Astrocyte (in vitro differentiated cells and primary cell): ENCODE measurements at regions not wholly inside any gene's neighbourhood (a gene's known extent, or its start where the extent isn't known, plus 50 kb on each side); places are given as distances from the start of the nearest gene placed in this dataset.

Experiments
- EZH2 ChIP-seq: IDR thresholded peaks from 2 replicates; pipeline ENCODE4 v1.6.1; 2012; ENCODE audit warnings: mild to moderate bottlenecking, low read length, inconsistent platforms; ENCODE audit not compliant: insufficient read depth
- TF ChIP-seq, protein P1 (sequence below): IDR thresholded peaks from 2 replicates; pipeline ENCODE4 v1.5.1; 2011; ENCODE audit warnings: low read depth, mild to moderate bottlenecking, inconsistent platforms, low read length, moderate library complexity; ENCODE audit not compliant: insufficient read depth

DNA sequence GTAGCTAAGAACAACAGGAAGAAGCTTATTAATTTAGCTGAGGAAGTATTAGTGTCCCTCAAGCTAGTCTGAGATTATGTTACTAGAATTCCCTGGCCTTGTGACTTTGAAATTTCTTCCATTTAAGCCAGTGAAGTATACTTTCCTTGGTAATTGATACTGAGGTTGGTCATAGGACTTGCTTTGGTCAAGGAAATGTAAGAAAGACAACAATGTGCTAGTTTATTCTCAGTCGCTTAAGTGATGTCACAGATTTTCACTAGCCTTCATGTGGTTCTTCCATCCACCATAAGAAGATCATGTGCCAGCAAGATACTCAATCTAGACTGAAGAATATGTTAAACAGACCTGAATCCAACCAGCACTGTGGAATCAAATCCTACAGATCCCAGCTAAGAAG, 1140.1 kb downstream of the TECRL start:
- TF ChIP-seq, protein P1, sequence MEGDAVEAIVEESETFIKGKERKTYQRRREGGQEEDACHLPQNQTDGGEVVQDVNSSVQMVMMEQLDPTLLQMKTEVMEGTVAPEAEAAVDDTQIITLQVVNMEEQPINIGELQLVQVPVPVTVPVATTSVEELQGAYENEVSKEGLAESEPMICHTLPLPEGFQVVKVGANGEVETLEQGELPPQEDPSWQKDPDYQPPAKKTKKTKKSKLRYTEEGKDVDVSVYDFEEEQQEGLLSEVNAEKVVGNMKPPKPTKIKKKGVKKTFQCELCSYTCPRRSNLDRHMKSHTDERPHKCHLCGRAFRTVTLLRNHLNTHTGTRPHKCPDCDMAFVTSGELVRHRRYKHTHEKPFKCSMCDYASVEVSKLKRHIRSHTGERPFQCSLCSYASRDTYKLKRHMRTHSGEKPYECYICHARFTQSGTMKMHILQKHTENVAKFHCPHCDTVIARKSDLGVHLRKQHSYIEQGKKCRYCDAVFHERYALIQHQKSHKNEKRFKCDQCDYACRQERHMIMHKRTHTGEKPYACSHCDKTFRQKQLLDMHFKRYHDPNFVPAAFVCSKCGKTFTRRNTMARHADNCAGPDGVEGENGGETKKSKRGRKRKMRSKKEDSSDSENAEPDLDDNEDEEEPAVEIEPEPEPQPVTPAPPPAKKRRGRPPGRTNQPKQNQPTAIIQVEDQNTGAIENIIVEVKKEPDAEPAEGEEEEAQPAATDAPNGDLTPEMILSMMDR = no peak
- no peak for TF ChIP-seq EZH2
